Limb (tissue), 2 donors: ENCODE measurements at regions not wholly inside any gene's neighbourhood (a gene's known extent, or its start where the extent isn't known, plus 50 kb on each side); places are given as distances from the start of the nearest gene placed in this dataset.

Source experiments
- DNase-seq, 2 donors: peaks; one replicate each; pipeline ENCODE4 v3.0.0-alpha.2; 2016; ENCODE audit errors: extremely low spot score in 2 of 2

- DNase-seq: no peak
These were observed 260.7 kb upstream of the MAN1A1 start for GRCh38 chr6:119610265-119610664.

- DNase-seq: no peak
These were observed 260.3 kb upstream of the MAN1A1 start for GRCh38 chr6:119609865-119610264.

GRCh38 chr6:119608994-119609393, 259.4 kb upstream of the MAN1A1 start:
- DNase-seq: no peak

GRCh38 chr6:119604124-119604523, 254.6 kb upstream of the MAN1A1 start:
- no peak for DNase-seq

GRCh38 chr6:119603501-119603900, 253.9 kb upstream of the MAN1A1 start:
- no peak for DNase-seq

GRCh38 chr6:119602215-119603178, 252.9 kb upstream of the MAN1A1 start:
- DNase-seq: no peak

- DNase-seq: no peak
These were observed 249.3 kb upstream of the MAN1A1 start for GRCh38 chr6:119598883-119599282.

- DNase-seq: no peak
These were observed 245.3 kb upstream of the MAN1A1 start for GRCh38 chr6:119594907-119595306.

- no peak for DNase-seq
These were observed 241.7 kb upstream of the MAN1A1 start for GRCh38 chr6:119591235-119591634.

GRCh38 chr6:119590066-119590465, 240.5 kb upstream of the MAN1A1 start:
- DNase-seq: no peak

GRCh38 chr6:119587537-119587936, 238.0 kb upstream of the MAN1A1 start:
- no peak for DNase-seq

- no peak for DNase-seq
These were observed 236.8 kb upstream of the MAN1A1 start for GRCh38 chr6:119586250-119586882.

GRCh38 chr6:119584088-119584487, 234.5 kb upstream of the MAN1A1 start:
- no peak for DNase-seq

GRCh38 chr6:119581220-119581619, 231.7 kb upstream of the MAN1A1 start:
- DNase-seq: no peak

- DNase-seq: no peak
These were observed 226.2 kb upstream of the MAN1A1 start for GRCh38 chr6:119575721-119576120.

- DNase-seq: no peak
These were observed 219.0 kb upstream of the MAN1A1 start for GRCh38 chr6:119568580-119568979.

- DNase-seq: no peak
These were observed 217.1 kb upstream of the MAN1A1 start for GRCh38 chr6:119566546-119567260.

GRCh38 chr6:119565893-119566292, 216.3 kb upstream of the MAN1A1 start:
- DNase-seq: no peak

- DNase-seq: no peak
These were observed 212.6 kb upstream of the MAN1A1 start for GRCh38 chr6:119562168-119562567.

GRCh38 chr6:119559586-119559985, 210.0 kb upstream of the MAN1A1 start:
- DNase-seq: no peak

- no peak for DNase-seq
These were observed 207.7 kb upstream of the MAN1A1 start for GRCh38 chr6:119557239-119557638.

- DNase-seq: no peak
These were observed 202.5 kb upstream of the MAN1A1 start for GRCh38 chr6:119552021-119552420.
